HG03439 (cell line): ENCODE measurements at regions not wholly inside any gene's neighbourhood (a gene's known extent, or its start where the extent isn't known, plus 50 kb on each side); places are given as distances from the start of the nearest gene placed in this dataset.

Experiments
- ATAC-seq: cut with Tn5 transposase; IDR thresholded peaks from one replicate; pipeline ENCODE4 v1.9.1; 2021; ENCODE audit warnings: mild to moderate bottlenecking, moderate library complexity; ENCODE audit not compliant: unreplicated experiment

- no peak for ATAC-seq
These were observed 370.2 kb downstream of the CMPK2 start for GRCh38 chr2:6495466-6495865.

- no peak for ATAC-seq
These were observed 369.3 kb downstream of the CMPK2 start for GRCh38 chr2:6496376-6496775.

GRCh38 chr2:6497048-6497447, 368.7 kb downstream of the CMPK2 start:
- no peak for ATAC-seq

- no peak for ATAC-seq
These were observed 366.9 kb downstream of the CMPK2 start for GRCh38 chr2:6498841-6499240.

GRCh38 chr2:6499691-6500090, 366.0 kb downstream of the CMPK2 start:
- no peak for ATAC-seq

- no peak for ATAC-seq
These were observed 359.3 kb downstream of the CMPK2 start for GRCh38 chr2:6506361-6506794.

- no peak for ATAC-seq
These were observed 358.8 kb downstream of the CMPK2 start for GRCh38 chr2:6506859-6507258.

GRCh38 chr2:6510532-6510931, 355.2 kb downstream of the CMPK2 start:
- ATAC-seq: no peak

GRCh38 chr2:6512589-6512988, 353.1 kb downstream of the CMPK2 start:
- no peak for ATAC-seq

- ATAC-seq: no peak
These were observed 349.0 kb downstream of the CMPK2 start for GRCh38 chr2:6516674-6517073.

GRCh38 chr2:6518361-6518760, 347.3 kb downstream of the CMPK2 start:
- no peak for ATAC-seq

GRCh38 chr2:6523476-6523875, 342.2 kb downstream of the CMPK2 start:
- ATAC-seq: no peak

- ATAC-seq: no peak
These were observed 340.8 kb downstream of the CMPK2 start for GRCh38 chr2:6524691-6525474.

- ATAC-seq: no peak
These were observed 340.2 kb downstream of the CMPK2 start for GRCh38 chr2:6525475-6525964.

DNA sequence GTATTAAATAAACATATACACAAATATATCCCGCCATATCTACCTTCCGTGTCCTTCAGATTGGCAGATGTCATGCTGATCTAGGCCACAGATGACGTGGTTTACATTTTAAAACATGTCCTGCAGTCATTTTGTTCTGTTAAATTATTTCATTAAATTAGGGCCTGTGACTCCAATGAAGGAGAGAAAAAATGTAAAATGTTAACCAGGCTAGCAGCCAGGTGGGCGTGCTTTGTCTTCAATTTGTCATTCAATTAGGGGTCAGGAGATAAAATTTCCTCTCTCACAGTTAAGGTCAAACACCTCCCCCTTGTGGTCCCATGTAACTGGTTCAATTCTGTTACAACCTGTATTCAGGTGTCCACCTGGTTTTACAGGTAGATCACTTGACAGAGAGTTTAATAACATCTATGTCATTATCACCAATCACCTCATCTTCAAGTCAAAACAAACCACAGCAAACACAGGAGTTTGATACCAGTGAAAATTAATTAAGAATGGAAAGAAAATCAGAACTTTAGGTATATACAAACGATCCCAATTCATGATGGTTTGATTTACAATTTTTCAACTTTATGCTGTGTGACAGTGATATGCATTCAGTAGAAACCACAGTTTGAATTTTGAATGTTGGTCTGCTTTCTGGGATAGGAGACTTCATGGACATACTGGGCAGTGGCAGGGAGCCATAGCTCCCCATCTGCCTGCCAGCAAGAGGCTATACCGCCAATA, 339.4 kb downstream of the CMPK2 start:
- ATAC-seq: no peak

- no peak for ATAC-seq
These were observed 334.4 kb downstream of the CMPK2 start for GRCh38 chr2:6531304-6531703.

GRCh38 chr2:6535572-6535971, 330.1 kb downstream of the CMPK2 start:
- no peak for ATAC-seq

DNA sequence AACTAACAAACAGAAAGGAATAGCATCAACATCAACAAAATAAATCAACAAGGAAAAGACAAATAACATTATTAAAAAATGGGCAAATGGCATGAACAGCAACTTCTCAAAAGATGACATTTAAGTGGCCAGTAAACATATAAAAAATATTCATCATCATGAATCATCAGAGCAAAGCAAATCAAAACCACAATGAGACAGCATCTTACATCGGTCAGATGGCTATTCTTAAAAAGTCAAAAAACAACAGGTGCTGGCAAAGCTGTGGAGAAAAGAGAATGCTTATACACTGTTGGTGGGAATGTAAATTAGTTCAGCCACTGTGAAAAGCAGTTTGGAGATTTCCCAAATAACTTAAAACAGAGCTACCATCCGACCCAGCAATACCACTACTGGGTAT, 327.1 kb downstream of the CMPK2 start:
- no peak for ATAC-seq

DNA sequence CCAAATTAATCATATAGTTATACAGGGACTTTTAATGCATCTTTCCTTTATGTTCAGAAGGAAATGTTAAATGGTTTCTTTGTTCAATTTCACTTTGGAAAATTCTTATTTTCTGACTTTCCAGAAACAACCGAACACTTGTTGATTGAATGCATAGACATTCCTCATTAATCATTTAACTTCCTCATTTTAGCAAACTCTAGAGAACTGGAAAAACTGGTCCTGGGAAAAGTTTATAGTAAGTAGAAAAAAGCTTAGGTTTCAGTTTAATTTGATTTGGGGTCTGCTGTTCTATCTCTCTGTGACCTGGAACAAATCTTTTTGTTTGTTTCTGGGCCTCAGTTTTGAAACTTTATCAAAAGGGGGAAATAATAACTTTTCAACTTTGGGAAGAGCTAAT, 320.4 kb downstream of the CMPK2 start:
- no peak for ATAC-seq

DNA sequence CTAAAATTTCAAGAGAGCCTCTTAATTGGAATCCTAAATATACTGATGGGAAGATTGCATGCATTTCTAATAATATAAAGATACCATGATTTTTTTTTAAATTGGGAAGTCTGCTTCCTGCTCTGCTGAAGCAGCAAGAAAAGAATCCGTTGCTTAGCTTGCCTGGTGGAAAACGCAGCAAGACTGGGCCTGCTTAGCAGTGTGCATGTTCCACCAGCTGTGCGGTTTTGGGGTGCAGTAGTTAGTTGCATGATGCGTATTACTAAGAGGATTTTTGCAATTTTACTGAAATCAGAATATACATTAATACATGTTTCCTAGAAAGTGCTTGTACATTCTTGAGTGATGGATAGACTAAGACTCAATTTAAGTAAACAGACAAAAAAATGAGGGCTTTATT, 319.9 kb downstream of the CMPK2 start:
- no peak for ATAC-seq

DNA sequence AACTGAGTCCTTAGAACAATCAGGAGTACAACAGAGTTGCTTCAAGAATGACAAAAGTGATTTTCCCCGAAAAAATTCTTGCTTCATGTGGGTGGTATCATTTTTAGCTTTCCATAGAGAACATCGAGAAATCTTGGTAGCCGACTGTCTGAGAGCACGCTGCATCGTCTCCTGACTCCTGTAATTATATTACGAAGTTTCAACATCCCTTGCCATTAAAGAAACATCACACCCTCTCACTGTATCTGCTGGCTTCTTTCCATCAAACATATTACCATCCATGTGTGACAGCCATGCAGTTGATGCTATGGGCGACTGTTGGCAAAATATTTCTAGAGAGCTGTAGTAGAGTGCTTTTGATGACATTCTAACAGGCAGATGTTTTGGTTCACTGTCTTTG, 311.2 kb downstream of the CMPK2 start:
- no peak for ATAC-seq

DNA sequence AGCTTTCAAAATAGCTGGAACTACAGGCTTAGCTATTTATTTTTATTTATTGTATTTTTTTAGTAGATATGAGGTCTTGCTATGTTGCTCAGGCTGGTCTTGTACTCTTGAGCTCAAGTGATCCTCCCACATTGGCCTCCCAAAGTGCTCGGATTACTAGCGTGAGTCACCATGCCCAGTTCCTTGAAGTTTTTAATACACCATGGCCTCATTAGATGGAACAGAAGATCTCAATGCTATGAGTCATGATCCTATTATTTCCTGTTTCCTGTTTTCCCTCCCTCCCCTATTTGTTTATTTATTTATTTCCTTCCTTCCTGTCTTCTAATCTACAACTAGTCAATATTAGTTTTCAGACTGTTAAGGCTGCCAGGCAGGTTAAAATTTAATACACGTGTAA, 309.0 kb downstream of the CMPK2 start:
- ATAC-seq: no peak
